GM12875 (cell line): ENCODE measurements at regions not wholly inside any gene's neighbourhood (a gene's known extent, or its start where the extent isn't known, plus 50 kb on each side); places are given as distances from the start of the nearest gene placed in this dataset.
"Not testable (repeated sequence)": the region's sequence is repeated elsewhere in the genome, so short reads cannot be mapped to it uniquely, and the experiment has no call there.

Experiments
- H3K4me3 ChIP-seq: one replicate; pipeline ENCODE4 v1.5.1; 2011; ENCODE audit warnings: low read depth, low read length, control low read depth
- TF ChIP-seq, protein P1 (sequence below): IDR thresholded peaks from 2 replicates; pipeline ENCODE4 v1.5.1; 2011; ENCODE audit warnings: low read depth, mild to moderate bottlenecking, control low read depth, inconsistent platforms, low read length, moderate library complexity, borderline replicate concordance; ENCODE audit not compliant: insufficient read depth

DNA sequence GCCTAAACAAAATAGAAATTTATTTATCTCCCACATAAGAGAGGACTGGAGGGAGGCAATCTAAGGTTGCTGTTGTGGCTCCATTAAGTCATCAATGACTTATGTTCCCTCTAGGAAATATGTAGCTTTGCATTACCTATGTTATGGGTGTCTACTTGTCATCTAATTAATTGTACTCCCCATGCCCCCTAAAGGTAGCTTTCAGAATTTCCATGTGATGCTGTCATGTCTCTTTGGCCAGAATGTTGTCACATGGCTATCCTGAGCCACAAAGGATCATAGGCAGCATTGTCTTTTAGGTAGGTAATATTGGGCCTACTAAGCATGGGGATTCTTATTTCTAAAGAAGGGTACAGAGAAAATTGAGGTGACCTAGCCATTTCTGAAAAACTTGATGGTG lies 935.6 kb upstream of the FANCL start:
- TF ChIP-seq, protein P1, sequence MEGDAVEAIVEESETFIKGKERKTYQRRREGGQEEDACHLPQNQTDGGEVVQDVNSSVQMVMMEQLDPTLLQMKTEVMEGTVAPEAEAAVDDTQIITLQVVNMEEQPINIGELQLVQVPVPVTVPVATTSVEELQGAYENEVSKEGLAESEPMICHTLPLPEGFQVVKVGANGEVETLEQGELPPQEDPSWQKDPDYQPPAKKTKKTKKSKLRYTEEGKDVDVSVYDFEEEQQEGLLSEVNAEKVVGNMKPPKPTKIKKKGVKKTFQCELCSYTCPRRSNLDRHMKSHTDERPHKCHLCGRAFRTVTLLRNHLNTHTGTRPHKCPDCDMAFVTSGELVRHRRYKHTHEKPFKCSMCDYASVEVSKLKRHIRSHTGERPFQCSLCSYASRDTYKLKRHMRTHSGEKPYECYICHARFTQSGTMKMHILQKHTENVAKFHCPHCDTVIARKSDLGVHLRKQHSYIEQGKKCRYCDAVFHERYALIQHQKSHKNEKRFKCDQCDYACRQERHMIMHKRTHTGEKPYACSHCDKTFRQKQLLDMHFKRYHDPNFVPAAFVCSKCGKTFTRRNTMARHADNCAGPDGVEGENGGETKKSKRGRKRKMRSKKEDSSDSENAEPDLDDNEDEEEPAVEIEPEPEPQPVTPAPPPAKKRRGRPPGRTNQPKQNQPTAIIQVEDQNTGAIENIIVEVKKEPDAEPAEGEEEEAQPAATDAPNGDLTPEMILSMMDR: no peak
- H3K4me3 ChIP-seq: no peak overlapping the region

DNA sequence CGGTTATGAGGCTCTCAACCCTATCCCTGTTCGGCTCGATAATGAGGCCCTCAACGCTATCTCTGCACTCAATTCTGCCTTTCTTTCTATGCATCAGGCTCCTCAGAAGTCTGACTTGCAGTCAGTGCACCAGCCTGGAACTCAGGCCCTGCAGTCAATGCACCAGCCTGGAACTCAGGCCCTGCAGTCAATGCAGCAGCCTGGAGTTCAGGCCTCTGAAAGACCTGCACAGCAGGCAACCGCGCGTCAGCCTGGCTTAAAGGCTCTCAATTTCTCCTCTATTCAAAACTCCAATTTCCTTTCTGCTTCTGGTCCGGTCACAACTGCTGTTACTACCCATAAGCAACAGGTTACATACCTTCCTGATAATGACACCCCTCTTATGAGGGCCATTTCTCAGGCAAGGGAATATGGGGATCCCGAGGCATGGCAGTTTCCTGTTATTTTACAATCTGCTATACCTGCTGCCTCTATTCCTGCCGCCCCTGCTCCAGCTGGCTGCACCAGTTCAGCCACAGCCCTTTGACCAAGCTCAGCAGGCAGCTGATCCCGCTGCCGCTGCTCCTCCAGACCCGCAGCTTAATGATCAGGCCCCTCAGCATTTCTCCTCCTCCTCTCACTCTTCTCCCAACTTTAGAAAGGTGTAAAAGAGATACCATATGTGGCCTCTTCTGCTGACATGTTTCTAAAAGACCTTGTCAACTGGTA lies 933.6 kb upstream of the FANCL start:
- TF ChIP-seq, protein P1: no peak
- no peak overlapping the region for H3K4me3 ChIP-seq

DNA sequence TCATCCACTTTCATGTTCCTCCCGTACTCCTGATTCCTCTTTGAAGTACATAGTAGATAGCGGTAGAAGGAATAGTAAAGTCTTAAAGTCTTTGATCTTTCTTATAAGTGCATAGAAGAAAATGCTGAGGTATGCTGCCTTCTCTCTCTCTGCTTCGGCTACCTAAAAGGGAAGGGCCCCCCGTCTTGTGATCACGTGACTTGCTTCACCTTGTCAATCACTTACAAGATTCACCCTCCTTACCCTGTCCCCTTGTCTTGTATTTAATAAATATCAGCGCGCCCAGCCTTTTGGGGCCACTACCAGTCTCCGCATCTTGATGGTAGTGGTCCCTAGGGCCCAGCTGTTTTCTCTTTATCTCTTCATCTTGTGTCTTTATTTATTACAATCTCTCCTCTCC lies 932.2 kb upstream of the FANCL start:
- TF ChIP-seq, protein P1: no peak
- H3K4me3 ChIP-seq: no peak overlapping the region

DNA sequence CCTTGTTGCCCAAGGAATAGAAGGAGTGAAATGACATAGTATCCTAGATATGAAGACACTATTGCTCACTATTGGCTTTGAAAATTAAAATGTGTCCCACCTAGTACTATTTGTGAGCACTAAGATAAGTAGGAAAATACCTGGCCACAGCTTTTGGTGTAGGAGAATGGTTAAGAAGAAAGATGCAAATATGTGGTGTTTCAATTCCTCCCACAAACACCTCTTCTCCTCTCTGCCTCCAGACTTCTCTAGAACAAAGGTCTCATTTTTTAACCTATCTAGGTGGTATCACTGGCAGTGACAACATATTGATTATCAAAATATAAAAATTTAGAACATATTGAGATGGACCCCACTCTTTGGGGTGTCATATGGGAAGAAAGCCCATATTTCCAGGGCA lies 929.9 kb upstream of the FANCL start:
- H3K4me3 ChIP-seq: no peak overlapping the region
- TF ChIP-seq, protein P1: no peak

DNA sequence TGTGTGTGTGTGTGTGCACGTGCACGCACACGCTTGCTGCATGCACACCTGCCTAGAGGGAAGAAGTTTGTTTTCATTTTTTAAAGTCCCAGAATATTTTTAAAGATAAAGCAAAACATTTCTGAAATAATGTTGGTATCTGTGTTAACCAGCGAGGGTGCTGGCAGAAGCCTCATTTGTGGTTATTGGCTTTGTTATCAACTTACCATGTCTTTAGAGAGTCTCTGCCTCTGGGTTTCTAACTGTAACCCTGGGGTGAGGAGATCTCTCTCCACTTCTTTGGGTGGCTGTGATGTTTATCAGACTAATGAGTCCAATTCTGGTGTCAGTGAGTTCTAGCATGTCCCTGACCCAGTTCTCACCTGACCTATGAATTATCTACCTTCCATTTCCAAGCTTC lies 927.6 kb upstream of the FANCL start:
- TF ChIP-seq, protein P1: no peak

DNA sequence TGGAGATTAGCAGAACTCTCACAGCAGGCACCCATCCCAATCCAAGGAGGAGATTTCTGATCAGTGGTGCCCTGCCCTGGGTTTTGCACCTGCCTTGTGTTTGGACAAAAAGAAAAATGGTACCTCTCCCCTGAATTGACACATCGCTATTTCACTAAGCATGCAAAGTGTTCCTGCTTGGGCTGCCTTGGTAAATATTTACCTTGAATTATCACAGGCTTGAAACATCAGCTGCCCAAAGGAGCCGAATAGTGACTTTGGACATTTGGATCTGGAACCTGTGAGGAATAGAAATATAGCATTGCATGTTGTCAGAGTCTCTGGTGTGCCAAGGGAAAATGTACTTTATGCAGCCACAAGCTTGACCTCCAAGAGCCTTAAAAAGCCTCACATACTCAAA lies 926.4 kb upstream of the FANCL start:
- TF ChIP-seq, protein P1: no peak
- no peak overlapping the region for H3K4me3 ChIP-seq

More for the DNA sequence above, 927.6 kb upstream of the FANCL start:
- no peak overlapping the region for H3K4me3 ChIP-seq

DNA sequence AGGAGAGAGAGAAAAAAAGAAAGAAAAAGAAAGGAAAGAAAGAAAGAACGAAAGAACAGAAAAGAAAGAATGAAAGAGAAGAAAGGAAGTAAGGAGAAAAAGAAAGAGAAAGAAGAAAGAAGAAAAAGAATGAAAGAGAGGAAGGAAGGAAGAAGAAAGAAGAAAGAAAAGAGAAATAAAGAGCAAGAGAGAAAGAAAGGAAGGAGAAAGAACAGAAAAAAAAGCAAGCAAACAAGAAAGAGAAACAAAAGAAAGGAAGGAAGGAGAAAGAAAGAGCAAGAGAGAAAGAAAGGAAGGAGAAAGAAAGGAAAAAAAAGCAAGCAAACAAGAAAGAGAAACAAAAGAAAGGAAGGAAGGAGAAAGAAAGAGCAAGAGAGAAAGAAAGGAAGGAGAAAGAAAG lies 916.8 kb upstream of the FANCL start:
- not testable (repeated sequence) for H3K4me3 ChIP-seq

DNA sequence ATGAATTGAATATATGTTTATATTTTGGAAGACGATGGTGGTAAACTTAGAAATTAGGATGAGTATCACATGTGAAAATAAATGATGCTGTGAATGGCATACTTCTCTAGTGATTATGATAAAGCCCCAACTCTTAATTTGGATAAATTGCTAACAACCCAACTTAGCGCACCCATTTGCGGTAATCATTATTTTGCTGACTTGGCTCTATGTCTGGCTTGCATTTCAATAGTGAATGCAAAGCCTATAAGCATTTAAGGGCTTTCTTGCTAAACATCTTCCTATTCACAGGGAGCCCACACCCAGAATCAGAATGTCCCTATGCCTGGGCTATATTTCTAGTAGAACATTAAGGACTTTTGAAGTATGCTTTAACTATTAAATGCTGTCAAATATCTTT lies 910.7 kb upstream of the FANCL start:
- TF ChIP-seq, protein P1: no peak
- no peak overlapping the region for H3K4me3 ChIP-seq
